Activated T-helper 17 cell treated with anti-CD3 and anti-CD28 coated beads, Interleukin-2, amount 50 U/mL, for 72 hours (primary cell): ENCODE measurements at regions not wholly inside any gene's neighbourhood (a gene's known extent, or its start where the extent isn't known, plus 50 kb on each side); places are given as distances from the start of the nearest gene placed in this dataset.

ENCODE experiments used
- ATAC-seq: fragments of 150-1000 bp; cut with Tn5 transposase; replicated peaks from 2 replicates; pipeline ENCODE4 v1.10.0; 2021; ENCODE audit warnings: mild to moderate bottlenecking, moderate library complexity
- H3K27ac Mint-ChIP-seq: one replicate; pipeline ENCODE4 v1.8.0; 2022; ENCODE audit warnings: mixed read lengths
- H3K27me3 Mint-ChIP-seq: one replicate; pipeline ENCODE4 v1.8.0; 2022; ENCODE audit warnings: mixed read lengths
- H3K36me3 Mint-ChIP-seq: one replicate; pipeline ENCODE4 v1.8.0; 2022; ENCODE audit warnings: low read depth, mild to moderate bottlenecking, mixed read lengths
- H3K4me1 Mint-ChIP-seq: one replicate; pipeline ENCODE4 v1.8.0; 2022; ENCODE audit warnings: mixed read lengths
- H3K4me3 Mint-ChIP-seq: one replicate; pipeline ENCODE4 v1.8.0; 2022; ENCODE audit warnings: mild to moderate bottlenecking, mixed read lengths
- H3K9me3 Mint-ChIP-seq: one replicate; pipeline ENCODE4 v1.8.0; 2022; ENCODE audit warnings: mixed read lengths

- Mint-ChIP-seq H3K9me3 (peaks cover 11% of the 10 kb centered on the region), H3K4me3 (no peak overlapping the region), H3K4me1 (no peaks in the 10 kb centered on the region), H3K36me3 (no peaks in the 10 kb centered on the region), H3K27me3 (no peaks in the 10 kb centered on the region), H3K27ac (no peak overlapping the region)
- ATAC-seq, result no peak
These were observed 132.3 kb downstream of the TINAG start for GRCh38 chr6:54440549-54440948.

GRCh38 chr6:54441020-54441419, 132.8 kb downstream of the TINAG start:
- Mint-ChIP-seq H3K4me1 (no peaks in the 10 kb centered on the region), H3K27me3 (no peaks in the 10 kb centered on the region), H3K9me3 (peaks cover 15% of the 10 kb centered on the region), H3K27ac (no peak overlapping the region), H3K36me3 (no peaks in the 10 kb centered on the region), H3K4me3 (no peak overlapping the region)
- ATAC-seq, result no peak

DNA sequence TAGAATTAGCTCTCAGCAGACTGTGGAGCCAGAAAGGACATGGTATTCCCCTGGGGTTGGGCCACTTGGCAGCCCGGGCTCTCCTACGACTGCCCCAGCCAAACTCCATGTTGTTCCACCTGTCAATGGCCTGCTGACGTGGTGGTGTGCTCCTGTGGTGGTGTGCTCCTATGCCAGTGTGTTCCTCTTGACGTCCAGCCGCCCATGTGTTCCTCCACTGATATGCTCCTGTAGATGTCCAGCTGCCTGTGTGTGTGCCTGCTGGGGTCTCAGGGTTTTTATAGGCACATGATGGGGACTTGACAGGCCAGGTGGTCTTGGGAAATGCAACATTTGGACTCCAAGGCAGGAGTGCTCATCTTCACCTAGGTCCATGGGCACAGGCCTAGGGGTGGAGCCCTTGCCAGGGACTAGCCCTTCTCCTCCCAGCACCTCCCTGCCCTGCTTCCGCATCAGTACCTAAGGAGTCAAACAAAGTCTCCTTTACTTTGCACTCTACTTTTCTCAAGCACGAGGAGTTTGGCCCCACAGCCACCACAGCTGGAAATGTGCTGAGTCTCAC, 133.5 kb downstream of the TINAG start:
- Mint-ChIP-seq H3K4me1 (no peaks in the 10 kb centered on the region), H3K27ac (no peak overlapping the region), H3K9me3 (peaks cover 17% of the 10 kb centered on the region), H3K27me3 (no peaks in the 10 kb centered on the region), H3K36me3 (no peaks in the 10 kb centered on the region), H3K4me3 (no peak overlapping the region)
- ATAC-seq, result no peak

- Mint-ChIP-seq H3K9me3 (peaks cover 12% of the 10 kb centered on the region), H3K4me3 (no peak overlapping the region), H3K27ac (no peak overlapping the region), H3K4me1 (no peaks in the 10 kb centered on the region), H3K27me3 (no peaks in the 10 kb centered on the region), H3K36me3 (no peaks in the 10 kb centered on the region)
- ATAC-seq, result no peak
These were observed 137.0 kb downstream of the TINAG start for GRCh38 chr6:54445207-54445606.

- no peak for ATAC-seq
- peaks cover 19% of the 10 kb centered on the region for H3K9me3 Mint-ChIP-seq
- no peaks in the 10 kb centered on the region for H3K36me3 Mint-ChIP-seq
- no peaks in the 10 kb centered on the region for H3K4me1 Mint-ChIP-seq
- no peak overlapping the region for H3K27ac Mint-ChIP-seq
- no peak overlapping the region for H3K4me3 Mint-ChIP-seq
- H3K27me3 Mint-ChIP-seq, result no peaks in the 10 kb centered on the region
These were observed 140.4 kb downstream of the TINAG start for GRCh38 chr6:54448617-54449016.

- Mint-ChIP-seq H3K4me1 (no peaks in the 10 kb centered on the region), H3K4me3 (no peak overlapping the region), H3K9me3 (peaks cover 13% of the 10 kb centered on the region), H3K36me3 (no peaks in the 10 kb centered on the region), H3K27me3 (no peaks in the 10 kb centered on the region), H3K27ac (no peak overlapping the region)
- ATAC-seq, result no peak
These were observed 143.3 kb downstream of the TINAG start for GRCh38 chr6:54451516-54451915.

DNA sequence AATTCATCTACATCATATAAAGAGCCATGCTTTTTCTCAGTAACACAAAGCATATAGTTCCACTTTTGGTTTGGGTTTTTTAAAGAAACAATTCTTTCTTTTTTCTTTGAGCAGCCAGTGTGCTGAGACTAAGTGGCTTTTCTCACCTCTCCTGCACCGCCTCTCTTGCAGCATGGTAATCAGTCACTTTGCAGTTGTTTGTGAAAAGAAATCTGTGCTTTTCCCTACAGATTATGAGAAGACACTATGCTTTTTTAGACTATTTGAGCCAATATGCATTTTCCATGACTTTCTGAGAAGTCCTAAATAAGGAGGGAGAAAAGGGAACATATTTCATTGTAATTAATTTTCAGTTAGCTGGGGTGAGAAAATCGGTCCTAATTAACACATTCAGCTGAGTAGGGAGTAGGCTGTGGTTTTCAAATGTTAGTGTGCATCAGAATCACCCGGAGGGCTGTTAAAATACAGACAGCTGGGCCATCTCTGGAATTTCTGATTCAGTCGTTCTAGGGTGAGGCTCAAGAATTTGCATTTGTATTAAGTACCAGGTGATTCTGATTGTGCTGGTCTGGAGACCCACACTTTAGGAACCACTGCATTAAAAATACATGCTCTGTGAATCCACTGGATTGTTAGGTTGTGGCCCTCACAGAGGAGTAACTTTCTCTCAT, 155.2 kb downstream of the TINAG start:
- Mint-ChIP-seq H3K27ac (no peak overlapping the region), H3K36me3 (no peaks in the 10 kb centered on the region)
- no peak for ATAC-seq

GRCh38 chr6:54465649-54466300, 157.5 kb downstream of the TINAG start:
- no peaks in the 10 kb centered on the region for H3K36me3 Mint-ChIP-seq
- no peaks in the 10 kb centered on the region for H3K27me3 Mint-ChIP-seq
- peaks cover 21% of the 10 kb centered on the region for H3K9me3 Mint-ChIP-seq
- ATAC-seq, result no peak
- no peaks in the 10 kb centered on the region for H3K4me1 Mint-ChIP-seq
- H3K4me3 Mint-ChIP-seq, result no peak overlapping the region
- H3K27ac Mint-ChIP-seq, result no peak overlapping the region

More for the DNA sequence above, 155.2 kb downstream of the TINAG start:
- H3K9me3 Mint-ChIP-seq, result peaks cover 15% of the 10 kb centered on the region
- H3K4me1 Mint-ChIP-seq, result no peaks in the 10 kb centered on the region
- H3K27me3 Mint-ChIP-seq, result no peaks in the 10 kb centered on the region
- no peak overlapping the region for H3K4me3 Mint-ChIP-seq

DNA sequence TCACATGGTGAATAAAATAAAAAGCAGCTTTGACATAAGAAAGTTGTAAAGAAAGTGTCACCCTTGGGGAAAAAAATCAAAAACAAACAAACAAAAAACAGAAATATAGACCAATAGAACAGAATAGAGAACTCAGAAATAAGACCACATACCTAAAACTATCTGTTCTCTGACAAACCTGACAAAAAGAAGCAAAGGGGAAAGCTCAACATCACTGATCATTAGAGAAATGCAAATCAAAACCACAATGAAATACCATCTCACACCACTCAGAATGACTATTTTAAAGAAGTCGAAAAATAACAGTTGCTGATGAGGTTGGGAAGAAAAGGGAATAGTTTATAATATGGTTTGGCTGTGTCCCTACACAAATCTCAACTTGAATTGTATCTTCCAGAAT, 159.1 kb downstream of the TINAG start:
- no peak for ATAC-seq
- no peak overlapping the region for H3K27ac Mint-ChIP-seq
- no peak overlapping the region for H3K4me3 Mint-ChIP-seq
- H3K9me3 Mint-ChIP-seq, result peaks cover 21% of the 10 kb centered on the region
- no peaks in the 10 kb centered on the region for H3K36me3 Mint-ChIP-seq
- H3K27me3 Mint-ChIP-seq, result no peaks in the 10 kb centered on the region
- H3K4me1 Mint-ChIP-seq, result no peaks in the 10 kb centered on the region

- no peak overlapping the region for H3K27ac Mint-ChIP-seq
- no peak for ATAC-seq
- no peak overlapping the region for H3K4me3 Mint-ChIP-seq
- H3K27me3 Mint-ChIP-seq, result no peaks in the 10 kb centered on the region
- peaks cover 7% of the 10 kb centered on the region for H3K9me3 Mint-ChIP-seq
- no peaks in the 10 kb centered on the region for H3K36me3 Mint-ChIP-seq
- no peaks in the 10 kb centered on the region for H3K4me1 Mint-ChIP-seq
These were observed 165.1 kb downstream of the TINAG start for GRCh38 chr6:54473328-54473727.

DNA sequence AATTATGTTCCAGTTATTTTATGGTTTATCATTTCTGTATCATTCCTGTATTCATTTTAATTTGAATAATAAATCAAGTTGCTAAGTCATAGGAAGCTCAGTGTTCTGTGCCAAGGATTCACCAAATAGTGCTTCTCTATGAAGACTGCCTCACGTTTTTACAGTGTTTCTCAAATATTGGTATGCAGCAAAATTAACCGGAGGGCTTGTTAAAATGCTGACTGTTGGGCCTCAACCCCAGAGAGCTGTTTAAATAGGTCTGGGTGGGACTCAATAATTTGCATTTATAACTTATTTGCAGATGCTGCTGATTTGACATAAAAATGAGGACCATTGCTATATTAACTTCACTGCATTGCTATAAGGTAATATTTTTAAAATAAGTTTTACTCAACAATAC, 166.7 kb downstream of the TINAG start:
- Mint-ChIP-seq H3K27ac (no peak overlapping the region), H3K36me3 (no peaks in the 10 kb centered on the region), H3K27me3 (no peaks in the 10 kb centered on the region), H3K9me3 (peaks cover 3% of the 10 kb centered on the region), H3K4me1 (no peaks in the 10 kb centered on the region), H3K4me3 (no peak overlapping the region)
- ATAC-seq, result no peak

DNA sequence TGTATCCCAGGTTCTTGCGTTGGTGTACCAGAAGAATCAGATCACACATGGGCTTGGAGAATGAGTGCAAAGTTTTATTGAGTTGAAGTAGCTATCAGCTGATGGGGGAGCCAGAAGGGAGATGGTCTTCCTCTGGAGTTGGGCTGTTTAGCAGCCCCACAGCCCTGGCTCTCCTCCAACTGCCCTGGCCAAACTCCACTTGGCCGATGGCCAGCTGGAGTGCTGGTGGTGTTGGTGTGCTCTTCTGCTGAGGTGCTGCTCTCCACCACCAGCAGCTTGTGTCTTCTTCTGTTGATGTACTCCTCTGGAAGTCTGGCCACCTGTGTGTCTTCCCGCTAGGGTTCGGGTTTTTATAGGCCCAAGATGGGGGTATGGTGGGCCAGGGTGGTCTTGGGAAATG, 172.8 kb downstream of the TINAG start:
- Mint-ChIP-seq H3K36me3 (no peaks in the 10 kb centered on the region), H3K9me3 (peaks cover 5% of the 10 kb centered on the region), H3K4me3 (no peak overlapping the region), H3K4me1 (no peaks in the 10 kb centered on the region), H3K27me3 (no peaks in the 10 kb centered on the region), H3K27ac (no peak overlapping the region)
- no peak for ATAC-seq

- H3K36me3 Mint-ChIP-seq, result no peaks in the 10 kb centered on the region
- H3K4me3 Mint-ChIP-seq, result no peak overlapping the region
- H3K27ac Mint-ChIP-seq, result no peak overlapping the region
- H3K4me1 Mint-ChIP-seq, result no peaks in the 10 kb centered on the region
- no peaks in the 10 kb centered on the region for H3K27me3 Mint-ChIP-seq
- H3K9me3 Mint-ChIP-seq, result peaks cover 20% of the 10 kb centered on the region
- ATAC-seq, result no peak
These were observed 183.2 kb downstream of the TINAG start for GRCh38 chr6:54491431-54491830.

GRCh38 chr6:54493138-54493537, 184.9 kb downstream of the TINAG start:
- no peaks in the 10 kb centered on the region for H3K36me3 Mint-ChIP-seq
- no peaks in the 10 kb centered on the region for H3K27me3 Mint-ChIP-seq
- no peak overlapping the region for H3K4me3 Mint-ChIP-seq
- no peak for ATAC-seq
- no peaks in the 10 kb centered on the region for H3K4me1 Mint-ChIP-seq
- H3K27ac Mint-ChIP-seq, result no peak overlapping the region
- peaks cover 25% of the 10 kb centered on the region for H3K9me3 Mint-ChIP-seq

DNA sequence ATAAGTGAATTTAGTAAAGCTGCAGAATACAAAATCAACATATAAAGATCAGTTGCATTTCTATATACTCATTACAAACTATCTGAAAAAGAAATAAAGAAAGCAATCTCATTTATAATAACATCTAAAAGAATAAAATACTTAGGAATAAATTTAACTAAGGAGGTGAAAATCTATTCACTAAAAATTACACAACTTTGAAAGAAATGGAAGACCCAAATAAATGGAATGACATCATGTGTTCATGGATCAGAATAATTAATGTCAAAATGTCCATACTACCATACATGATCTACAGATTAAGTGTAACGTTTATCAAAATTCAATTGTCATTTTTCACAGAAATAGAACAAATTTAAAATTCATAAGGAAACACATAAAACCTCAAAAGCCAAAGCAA, 194.9 kb downstream of the TINAG start:
- no peak overlapping the region for H3K27ac Mint-ChIP-seq
- no peak for ATAC-seq

More for the DNA sequence above, 194.9 kb downstream of the TINAG start:
- Mint-ChIP-seq H3K9me3 (peaks cover 12% of the 10 kb centered on the region), H3K4me3 (no peak overlapping the region), H3K36me3 (no peaks in the 10 kb centered on the region), H3K4me1 (no peaks in the 10 kb centered on the region), H3K27me3 (no peaks in the 10 kb centered on the region)
